ENCODE measurements at regions not wholly inside any gene's neighbourhood (a gene's known extent, or its start where the extent isn't known, plus 50 kb on each side); places are given as distances from the start of the nearest gene placed in this dataset.

- no peaks in the 10 kb centered on the region for H3K36me3 Mint-ChIP-seq (ENCODE audit: insufficient read depth, unreplicated experiment)
- H3K9me3 Mint-ChIP-seq (ENCODE audit: low read depth, unreplicated experiment): peaks cover 4% of the 10 kb centered on the region
- BruUV-seq (replicated peaks): no TSS peak
- intact Hi-C loops (cut with micrococcal nuclease; ENCODE audit: unreplicated experiment): no loop called here
- no peaks in the 10 kb centered on the region for H3K27me3 Mint-ChIP-seq (ENCODE audit: unreplicated experiment)
- no peaks in the 10 kb centered on the region for H3K4me1 Mint-ChIP-seq (ENCODE audit: low read depth, unreplicated experiment)
- H3K4me3 Mint-ChIP-seq (ENCODE audit: low read depth, unreplicated experiment): no peak overlapping the region
- CTCF ChIA-PET: interaction anchor here (0.6 to 0.7 kb wide), 2 partner anchors 379 to 1317 kb away, joined by 5 read pairs; no protein-coding TSS in a partner anchor
- H3K27ac Mint-ChIP-seq (ENCODE audit: unreplicated experiment): no peak overlapping the region
- no peak for TF ChIP-seq CTCF (IDR thresholded peaks at IDR 0.05; ENCODE audit: unreplicated experiment)
- DNase-seq: no peak
These were observed 168.2 kb upstream of the KCNMB2 start for GRCh38 chr3:178367817-178368617.

DNA sequence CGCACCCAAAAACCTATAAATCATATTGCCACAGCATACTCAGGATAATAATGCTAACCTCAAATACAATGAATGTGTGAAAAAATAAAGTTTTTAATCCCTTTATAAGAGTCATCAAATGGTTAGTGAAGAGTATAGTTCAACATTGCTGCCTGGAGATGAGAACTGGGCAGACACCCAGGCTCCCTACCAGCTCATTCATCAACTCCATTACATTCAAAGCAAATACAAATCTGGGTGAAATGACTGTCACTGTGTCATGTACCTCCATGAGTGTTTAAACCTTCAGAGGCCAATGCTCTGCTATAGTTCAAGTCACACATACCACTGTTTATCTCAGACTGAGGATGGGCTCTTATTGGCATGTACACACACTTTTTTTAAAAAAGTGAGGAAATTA is 167.2 kb upstream of the KCNMB2 start:
- Mint-ChIP-seq H3K27me3 (ENCODE audit: unreplicated experiment) (no peaks in the 10 kb centered on the region), H3K36me3 (ENCODE audit: insufficient read depth, unreplicated experiment) (no peaks in the 10 kb centered on the region), H3K4me1 (ENCODE audit: low read depth, unreplicated experiment) (no peaks in the 10 kb centered on the region), H3K4me3 (ENCODE audit: low read depth, unreplicated experiment) (no peak overlapping the region), H3K27ac (ENCODE audit: unreplicated experiment) (no peak overlapping the region), H3K9me3 (ENCODE audit: low read depth, unreplicated experiment) (peaks cover 2% of the 10 kb centered on the region)
- CTCF ChIA-PET: interaction anchor here (0.6 kb wide), 1 partner anchor 569 kb away, joined by 3 read pairs; no protein-coding TSS in a partner anchor
- no TSS peak for BruUV-seq (replicated peaks)
- no peak for TF ChIP-seq CTCF (IDR thresholded peaks at IDR 0.05; ENCODE audit: unreplicated experiment)
- intact Hi-C loops (cut with micrococcal nuclease; ENCODE audit: unreplicated experiment): no loop called here
- DNase-seq: no peak

DNA sequence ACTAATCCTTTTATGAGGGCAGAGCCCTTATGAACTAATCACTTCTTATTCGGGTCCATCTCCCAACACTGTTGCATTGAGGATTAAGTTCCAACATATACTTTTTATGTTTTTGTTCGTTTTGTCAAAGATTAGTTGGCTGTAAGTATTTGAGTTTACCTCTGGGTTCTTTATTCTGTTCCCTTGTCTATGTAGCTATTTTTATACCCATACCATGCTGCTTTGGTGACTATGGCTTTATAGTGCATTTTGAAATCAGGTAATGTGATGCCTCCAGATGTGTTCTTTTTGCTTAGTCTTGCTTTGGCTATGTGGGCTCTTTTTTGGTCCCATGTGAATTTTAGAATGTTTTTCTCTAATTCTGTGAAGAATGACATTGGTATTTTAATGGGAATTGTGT is 166.4 kb upstream of the KCNMB2 start:
- Mint-ChIP-seq H3K9me3 (ENCODE audit: low read depth, unreplicated experiment) (no peaks in the 10 kb centered on the region), H3K27ac (ENCODE audit: unreplicated experiment) (no peak overlapping the region), H3K4me1 (ENCODE audit: low read depth, unreplicated experiment) (no peaks in the 10 kb centered on the region), H3K4me3 (ENCODE audit: low read depth, unreplicated experiment) (no peak overlapping the region), H3K27me3 (ENCODE audit: unreplicated experiment) (no peaks in the 10 kb centered on the region), H3K36me3 (ENCODE audit: insufficient read depth, unreplicated experiment) (no peaks in the 10 kb centered on the region)
- DNase-seq: no peak
- intact Hi-C loops (cut with micrococcal nuclease; ENCODE audit: unreplicated experiment): no loop called here
- no TSS peak for BruUV-seq (replicated peaks)
- no peak for TF ChIP-seq CTCF (IDR thresholded peaks at IDR 0.05; ENCODE audit: unreplicated experiment)
- CTCF ChIA-PET: no interaction called here

- DNase-seq: no peak
- no TSS peak for BruUV-seq (replicated peaks)
- Mint-ChIP-seq H3K36me3 (ENCODE audit: insufficient read depth, unreplicated experiment) (no peaks in the 10 kb centered on the region), H3K4me3 (ENCODE audit: low read depth, unreplicated experiment) (no peak overlapping the region), H3K27ac (ENCODE audit: unreplicated experiment) (no peak overlapping the region), H3K27me3 (ENCODE audit: unreplicated experiment) (no peaks in the 10 kb centered on the region), H3K9me3 (ENCODE audit: low read depth, unreplicated experiment) (no peaks in the 10 kb centered on the region), H3K4me1 (ENCODE audit: low read depth, unreplicated experiment) (no peaks in the 10 kb centered on the region)
- no peak for TF ChIP-seq CTCF (IDR thresholded peaks at IDR 0.05; ENCODE audit: unreplicated experiment)
- CTCF ChIA-PET: interaction anchor here (0.5 kb wide), 1 partner anchor 364 kb away, joined by 3 read pairs; no protein-coding TSS in a partner anchor
- intact Hi-C loops (cut with micrococcal nuclease; ENCODE audit: unreplicated experiment): no loop called here
These were observed 165.8 kb upstream of the KCNMB2 start for GRCh38 chr3:178370387-178370786.

Data from Calu3 (cell line).